A549 (cell line): ENCODE measurements at regions not wholly inside any gene's neighbourhood (a gene's known extent, or its start where the extent isn't known, plus 50 kb on each side); places are given as distances from the start of the nearest gene placed in this dataset.

ENCODE experiments used
- ATAC-seq, 2 experiments: fragments of 200-7000 bp in 1 of 2; fragments of >200 bp in 1 of 2; cut with Nextera tagmentation in 1 of 2; cut with Tn5 transposase in 1 of 2; 3 replicates each; pipeline versions ENCODE4 v1.8.0 to v1.9.1; 2018 to 2020; ENCODE audit warnings: mild to moderate bottlenecking in 1 of 2, moderate library complexity in 1 of 2
- CTCF ChIA-PET: fragments of 300-600 bp; sonication (Branson Sonifier 250); formaldehyde crosslinking; extraction: SDS; loops from one replicate; lab custom pipeline; 2021; ENCODE audit warnings: antibody characterized with exemption, inconsistent platforms; lab: Yijun Ruan, JAX
- POLR2A ChIA-PET: fragments of 350-600 bp; formaldehyde crosslinking; extraction: SDS; loops from one replicate; lab custom pipeline; 2021; ENCODE audit warnings: antibody characterized with exemption, inconsistent platforms; lab: Yijun Ruan, JAX
- DNase-seq, 2 experiments: peaks; one replicate each; pipeline versions ENCODE4 v3.0.0 to v3.0.0-alpha.2; 2011 to 2016; ENCODE audit warnings: low read depth in 1 of 2, low spot score in 1 of 2
- FAIRE-seq: peaks from 2 replicates; lab custom pipeline; 2011; peaks lifted over from hg19 to GRCh38; lab: Jason Lieb, UNC
- H3K27ac ChIP-seq, 2 experiments: fragments of >200 bp; sonication (Bioruptor Twin); formaldehyde crosslinking; 3 replicates each; pipeline ENCODE4 v1.5.1; 2016 to 2017
- H3K4me1 ChIP-seq: fragments of >200 bp; sonication (Bioruptor Twin); formaldehyde crosslinking; 3 replicates; pipeline ENCODE4 v1.6.1; 2016
- H3K4me2 ChIP-seq: fragments of >200 bp; sonication (Bioruptor Twin); formaldehyde crosslinking; 3 replicates; pipeline ENCODE4 v1.6.1; 2016
- H3K4me3 ChIP-seq: fragments of >200 bp; sonication (Bioruptor Twin); formaldehyde crosslinking; 3 replicates; pipeline ENCODE4 v1.5.1; 2016
- H3K9me3 ChIP-seq: fragments of >200 bp; sonication (Bioruptor Twin); formaldehyde crosslinking; 3 replicates; pipeline ENCODE4 v1.6.1; 2016
- CBX2 ChIP-seq: fragments of 200-600 bp; sonication (generic); IDR thresholded peaks from 2 replicates; pipeline ENCODE4 v1.6.1; 2016; ENCODE audit warnings: low read depth, mild to moderate bottlenecking, borderline replicate concordance
- CHD4 ChIP-seq: fragments of 200-600 bp; sonication (generic); IDR thresholded peaks from 2 replicates; pipeline ENCODE4 v1.6.1; 2016; ENCODE audit warnings: antibody characterized with exemption, mild to moderate bottlenecking, borderline replicate concordance
- E2F6 ChIP-seq: IDR thresholded peaks from 2 replicates; pipeline ENCODE4 v1.6.1; 2012; ENCODE audit warnings: low read depth, borderline replicate concordance
- ESRRA ChIP-seq: fragments of 150-350 bp; IDR thresholded peaks from 2 replicates; pipeline ENCODE4 v1.6.1; 2014; ENCODE audit warnings: mild to moderate bottlenecking, low read length, borderline replicate concordance
- GATA3 ChIP-seq: IDR thresholded peaks from 2 replicates; pipeline ENCODE4 v1.6.1; 2012; ENCODE audit warnings: borderline replicate concordance
- HDAC2 ChIP-seq: fragments of 200-600 bp; sonication (generic); IDR thresholded peaks from 2 replicates; pipeline ENCODE4 v1.6.1; 2016
- HOXA7 ChIP-seq: fragments of 250-450 bp; sonication (Bioruptor Pico); IDR thresholded peaks from 2 replicates; pipeline ENCODE4 v1.5.0; 2020; ENCODE audit warnings: mild to moderate bottlenecking, moderate library complexity
- KDM5A ChIP-seq: fragments of 200-600 bp; sonication (generic); IDR thresholded peaks from 2 replicates; pipeline ENCODE4 v1.6.1; 2016; ENCODE audit warnings: antibody characterized with exemption, mild to moderate bottlenecking
- MAX ChIP-seq: IDR thresholded peaks from 2 replicates; pipeline ENCODE4 v1.6.1; 2012
- MAZ ChIP-seq: fragments of 150-350 bp; IDR thresholded peaks from 2 replicates; pipeline ENCODE4 v1.6.1; 2014; ENCODE audit warnings: antibody characterized with exemption, low read depth, low read length, borderline replicate concordance
- NR3C1 ChIP-seq: fragments of >200 bp; sonication (Bioruptor Twin); formaldehyde crosslinking; IDR thresholded peaks from 3 replicates; pipeline ENCODE4 v1.6.1; 2017
- POLR2A ChIP-seq: IDR thresholded peaks from 2 replicates; pipeline ENCODE4 v1.6.1; 2012; ENCODE audit warnings: mild to moderate bottlenecking, low read length
- TFCP2L1 ChIP-seq: fragments of 250-450 bp; sonication (Bioruptor Pico); IDR thresholded peaks from 2 replicates; pipeline ENCODE4 v1.5.0; 2021; ENCODE audit warnings: mild to moderate bottlenecking
- ZFP36 ChIP-seq: fragments of 450-650 bp; IDR thresholded peaks from 2 replicates; pipeline ENCODE4 v1.6.1; 2014; ENCODE audit warnings: borderline replicate concordance; ENCODE audit not compliant: partially characterized antibody
- WGBS: methylation state at CpG from one replicate; pipeline ENCODE4 v1.1.6; 2017; ENCODE audit errors: missing lambda C conversion rate; 5-methylcytosine and 5-hydroxymethylcytosine counted together
- TF ChIP-seq, protein P1 (sequence below): fragments of 450-650 bp; IDR thresholded peaks from 2 replicates; pipeline ENCODE4 v1.6.1; 2014; ENCODE audit warnings: antibody characterized with exemption
- TF ChIP-seq, protein P2 (sequence below): fragments of 200-600 bp; sonication (generic); IDR thresholded peaks from 2 replicates; pipeline ENCODE4 v1.6.1; 2016; ENCODE audit warnings: antibody characterized with exemption, mild to moderate bottlenecking, moderate library complexity
- TF ChIP-seq, protein P3 (sequence below): fragments of 250-450 bp; sonication (Bioruptor Pico); IDR thresholded peaks from 2 replicates; pipeline ENCODE4 v1.5.0; 2021; ENCODE audit warnings: mild to moderate bottlenecking, moderate library complexity, borderline replicate concordance
- TF ChIP-seq, protein P4 (sequence below): fragments of 150-350 bp; IDR thresholded peaks from 2 replicates; pipeline ENCODE4 v1.6.1; 2014; ENCODE audit warnings: low read depth, mild to moderate bottlenecking, low read length

DNA sequence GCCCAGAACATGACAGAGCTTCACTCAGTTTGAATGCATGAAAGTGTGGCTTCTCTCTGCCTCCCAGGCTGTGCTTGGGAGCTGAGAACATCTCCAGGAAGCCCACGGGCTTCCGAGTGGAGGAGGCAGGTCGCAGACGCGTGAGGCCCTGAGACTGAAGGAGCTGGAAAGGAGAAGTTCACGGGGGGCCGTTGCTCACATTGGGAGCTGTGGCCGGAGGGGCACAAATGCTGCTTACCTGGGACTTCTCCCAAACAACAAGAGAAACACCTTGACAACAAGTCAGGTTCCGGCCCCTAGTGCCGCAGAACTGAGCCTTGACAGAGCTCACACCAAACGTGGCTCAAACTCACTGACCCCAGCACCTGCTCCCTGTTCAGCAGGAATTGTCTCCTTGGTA is 207.0 kb downstream of the BRD1 start (continued):
- TF ChIP-seq TFCP2L1 (CRISPR knock-in tag) = no peak

- no peak for FAIRE-seq
- no peaks in the 10 kb centered on the region for H3K9me3 ChIP-seq
- no peak overlapping the region for H3K4me2 ChIP-seq
- H3K4me1 ChIP-seq = no peaks in the 10 kb centered on the region
- ChIA-PET POLR2A (no interaction called here), CTCF (interaction anchor here (0.9 to 1.2 kb wide), 3 partner anchors 12 to 676 kb away, joined by 3 to 4 read pairs (median 3); no protein-coding TSS in a partner anchor)
- no peak overlapping the region for H3K27ac ChIP-seq
- ATAC-seq = no peak
- no peak overlapping the region for H3K4me3 ChIP-seq
- TF ChIP-seq, protein P1, sequence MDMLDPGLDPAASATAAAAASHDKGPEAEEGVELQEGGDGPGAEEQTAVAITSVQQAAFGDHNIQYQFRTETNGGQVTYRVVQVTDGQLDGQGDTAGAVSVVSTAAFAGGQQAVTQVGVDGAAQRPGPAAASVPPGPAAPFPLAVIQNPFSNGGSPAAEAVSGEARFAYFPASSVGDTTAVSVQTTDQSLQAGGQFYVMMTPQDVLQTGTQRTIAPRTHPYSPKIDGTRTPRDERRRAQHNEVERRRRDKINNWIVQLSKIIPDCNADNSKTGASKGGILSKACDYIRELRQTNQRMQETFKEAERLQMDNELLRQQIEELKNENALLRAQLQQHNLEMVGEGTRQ = no peak
- TF ChIP-seq CBX2 (no peak), E2F6 (no peak), POLR2A (no peak), ZFP36 (no peak), HOXA7 (CRISPR knock-in tag) (no peak), MAZ (no peak), KDM5A (no peak)
- TF ChIP-seq, protein P2, sequence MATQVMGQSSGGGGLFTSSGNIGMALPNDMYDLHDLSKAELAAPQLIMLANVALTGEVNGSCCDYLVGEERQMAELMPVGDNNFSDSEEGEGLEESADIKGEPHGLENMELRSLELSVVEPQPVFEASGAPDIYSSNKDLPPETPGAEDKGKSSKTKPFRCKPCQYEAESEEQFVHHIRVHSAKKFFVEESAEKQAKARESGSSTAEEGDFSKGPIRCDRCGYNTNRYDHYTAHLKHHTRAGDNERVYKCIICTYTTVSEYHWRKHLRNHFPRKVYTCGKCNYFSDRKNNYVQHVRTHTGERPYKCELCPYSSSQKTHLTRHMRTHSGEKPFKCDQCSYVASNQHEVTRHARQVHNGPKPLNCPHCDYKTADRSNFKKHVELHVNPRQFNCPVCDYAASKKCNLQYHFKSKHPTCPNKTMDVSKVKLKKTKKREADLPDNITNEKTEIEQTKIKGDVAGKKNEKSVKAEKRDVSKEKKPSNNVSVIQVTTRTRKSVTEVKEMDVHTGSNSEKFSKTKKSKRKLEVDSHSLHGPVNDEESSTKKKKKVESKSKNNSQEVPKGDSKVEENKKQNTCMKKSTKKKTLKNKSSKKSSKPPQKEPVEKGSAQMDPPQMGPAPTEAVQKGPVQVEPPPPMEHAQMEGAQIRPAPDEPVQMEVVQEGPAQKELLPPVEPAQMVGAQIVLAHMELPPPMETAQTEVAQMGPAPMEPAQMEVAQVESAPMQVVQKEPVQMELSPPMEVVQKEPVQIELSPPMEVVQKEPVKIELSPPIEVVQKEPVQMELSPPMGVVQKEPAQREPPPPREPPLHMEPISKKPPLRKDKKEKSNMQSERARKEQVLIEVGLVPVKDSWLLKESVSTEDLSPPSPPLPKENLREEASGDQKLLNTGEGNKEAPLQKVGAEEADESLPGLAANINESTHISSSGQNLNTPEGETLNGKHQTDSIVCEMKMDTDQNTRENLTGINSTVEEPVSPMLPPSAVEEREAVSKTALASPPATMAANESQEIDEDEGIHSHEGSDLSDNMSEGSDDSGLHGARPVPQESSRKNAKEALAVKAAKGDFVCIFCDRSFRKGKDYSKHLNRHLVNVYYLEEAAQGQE = no peak
- TF ChIP-seq, protein P3, sequence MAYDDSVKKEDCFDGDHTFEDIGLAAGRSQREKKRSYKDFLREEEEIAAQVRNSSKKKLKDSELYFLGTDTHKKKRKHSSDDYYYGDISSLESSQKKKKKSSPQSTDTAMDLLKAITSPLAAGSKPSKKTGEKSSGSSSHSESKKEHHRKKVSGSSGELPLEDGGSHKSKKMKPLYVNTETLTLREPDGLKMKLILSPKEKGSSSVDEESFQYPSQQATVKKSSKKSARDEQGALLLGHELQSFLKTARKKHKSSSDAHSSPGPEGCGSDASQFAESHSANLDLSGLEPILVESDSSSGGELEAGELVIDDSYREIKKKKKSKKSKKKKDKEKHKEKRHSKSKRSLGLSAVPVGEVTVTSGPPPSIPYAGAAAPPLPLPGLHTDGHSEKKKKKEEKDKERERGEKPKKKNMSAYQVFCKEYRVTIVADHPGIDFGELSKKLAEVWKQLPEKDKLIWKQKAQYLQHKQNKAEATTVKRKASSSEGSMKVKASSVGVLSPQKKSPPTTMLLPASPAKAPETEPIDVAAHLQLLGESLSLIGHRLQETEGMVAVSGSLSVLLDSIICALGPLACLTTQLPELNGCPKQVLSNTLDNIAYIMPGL (CRISPR knock-in tag) = no peak
- WGBS = 15% methylated on average over 14 of the region's 19 CpGs
- DNase-seq = no peak
These were observed 207.6 kb downstream of the BRD1 start for GRCh38 chr22:49620003-49620556.

DNA sequence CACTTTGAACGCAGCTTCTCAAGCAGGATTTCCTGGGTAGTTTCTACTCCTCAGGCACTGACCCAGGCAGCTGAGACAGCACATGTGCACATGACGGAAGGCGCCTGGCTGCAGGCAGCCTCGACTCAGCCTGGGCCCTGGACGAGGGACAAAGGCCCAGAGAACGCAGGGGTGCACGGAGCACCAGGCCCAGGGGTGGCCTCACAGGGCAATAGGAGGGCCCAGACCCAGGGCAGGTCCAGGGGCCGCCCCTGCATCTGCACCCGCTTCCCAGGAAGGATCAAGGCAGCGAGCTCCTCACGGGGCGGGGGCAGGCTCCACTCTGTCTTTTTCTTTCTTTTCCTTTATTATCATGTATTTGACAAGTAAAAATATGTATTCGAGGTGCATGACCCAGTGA is 208.4 kb downstream of the BRD1 start:
- ChIA-PET POLR2A (no interaction called here), CTCF (interaction anchor here (0.9 to 1.1 kb wide), 2 partner anchors 13 to 675 kb away, joined by 3 read pairs; no protein-coding TSS in a partner anchor)
- no peaks in the 10 kb centered on the region for H3K9me3 ChIP-seq
- H3K27ac ChIP-seq = no peak overlapping the region
- ATAC-seq = no peak
- DNase-seq = no peak
- 42% methylated on average over 7 of the region's 13 CpGs for WGBS
- H3K4me1 ChIP-seq = no peaks in the 10 kb centered on the region
- no peak overlapping the region for H3K4me2 ChIP-seq
- TF ChIP-seq NR3C1 (no peak), GATA3 (no peak), CHD4 (no peak), HDAC2 (no peak), KDM5A (no peak), MAX (no peak), ESRRA (no peak)
- TF ChIP-seq, protein P4, sequence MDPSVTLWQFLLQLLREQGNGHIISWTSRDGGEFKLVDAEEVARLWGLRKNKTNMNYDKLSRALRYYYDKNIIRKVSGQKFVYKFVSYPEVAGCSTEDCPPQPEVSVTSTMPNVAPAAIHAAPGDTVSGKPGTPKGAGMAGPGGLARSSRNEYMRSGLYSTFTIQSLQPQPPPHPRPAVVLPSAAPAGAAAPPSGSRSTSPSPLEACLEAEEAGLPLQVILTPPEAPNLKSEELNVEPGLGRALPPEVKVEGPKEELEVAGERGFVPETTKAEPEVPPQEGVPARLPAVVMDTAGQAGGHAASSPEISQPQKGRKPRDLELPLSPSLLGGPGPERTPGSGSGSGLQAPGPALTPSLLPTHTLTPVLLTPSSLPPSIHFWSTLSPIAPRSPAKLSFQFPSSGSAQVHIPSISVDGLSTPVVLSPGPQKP = no peak
- TF ChIP-seq, protein P2 = no peak
- H3K4me3 ChIP-seq = no peak overlapping the region
- no peak for FAIRE-seq
